NCI-H2227 treated with DMSO at 0.1 percent for 48 hours (cell line): ENCODE measurements at regions not wholly inside any gene's neighbourhood (a gene's known extent, or its start where the extent isn't known, plus 50 kb on each side); places are given as distances from the start of the nearest gene placed in this dataset.
A peak's percentile ranks its signal among the peaks of the same experiment; 100 is the strongest.

ENCODE experiments used
- DNase-seq: peaks from one replicate; lab custom pipeline; 2025; lab: John Stamatoyannopoulos, UW

DNA sequence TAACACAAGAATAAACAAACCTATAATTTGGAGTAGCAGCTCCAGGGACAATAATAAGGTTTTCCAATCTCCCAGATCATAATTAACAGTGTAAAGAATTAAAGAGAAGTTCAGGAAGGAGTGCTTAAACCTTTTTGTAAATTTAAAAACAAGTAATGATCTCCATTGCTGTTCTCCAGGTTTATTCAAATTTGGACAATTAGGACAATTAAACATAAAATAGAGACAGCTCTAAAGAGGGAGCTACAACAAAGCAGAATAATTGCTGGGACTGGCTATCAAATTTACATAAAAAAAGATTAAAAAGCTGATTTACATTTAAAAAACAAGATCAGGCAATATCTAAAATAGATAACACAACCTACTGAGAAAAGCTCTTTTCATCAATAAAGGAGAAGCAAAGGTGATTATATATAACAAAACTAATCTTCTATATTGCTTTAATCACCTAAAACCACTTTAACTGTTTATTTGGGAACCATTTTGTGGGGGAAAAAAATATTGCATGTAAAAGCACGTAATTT is 80.1 kb upstream of the CREB1 start:
- no peak for DNase-seq

DNA sequence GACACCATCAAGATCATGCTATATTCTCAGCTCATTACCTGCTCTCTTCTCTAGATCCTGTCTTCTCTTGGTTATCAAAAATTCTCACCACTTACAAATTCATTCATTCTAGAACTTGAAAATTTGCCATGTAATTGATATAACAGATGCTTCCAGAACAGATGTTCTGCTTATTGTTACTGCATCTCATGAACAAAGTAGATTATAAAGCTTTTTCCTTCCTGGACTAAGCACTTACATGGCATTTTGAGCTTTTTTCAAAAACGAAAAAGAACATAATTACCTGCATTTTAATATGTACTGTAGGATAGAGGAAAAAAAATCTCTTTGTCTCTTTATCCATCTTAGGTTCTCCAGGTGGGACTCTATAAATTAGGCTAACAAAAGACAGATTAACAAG is 79.6 kb upstream of the CREB1 start:
- no peak for DNase-seq

DNA sequence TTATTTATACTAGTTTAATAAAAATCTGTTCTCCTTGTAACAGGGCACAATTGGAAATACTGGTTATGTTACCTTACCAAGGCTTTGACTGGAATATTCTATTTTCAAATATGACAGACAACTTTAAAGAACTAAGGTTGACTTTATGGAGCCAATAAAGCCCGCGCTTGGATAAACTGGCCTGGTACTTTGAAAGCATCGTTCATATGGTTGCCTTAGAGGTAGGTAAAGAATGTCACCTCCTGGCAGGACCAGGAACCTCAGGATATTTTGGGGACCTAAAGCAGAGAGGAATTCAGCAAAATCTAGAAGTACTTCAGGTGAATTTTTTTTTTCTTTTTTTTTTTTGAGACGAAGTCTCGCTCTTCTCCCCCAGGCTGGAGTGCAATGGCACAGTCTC is 71.2 kb upstream of the CREB1 start:
- DNase-seq: no peak

DNA sequence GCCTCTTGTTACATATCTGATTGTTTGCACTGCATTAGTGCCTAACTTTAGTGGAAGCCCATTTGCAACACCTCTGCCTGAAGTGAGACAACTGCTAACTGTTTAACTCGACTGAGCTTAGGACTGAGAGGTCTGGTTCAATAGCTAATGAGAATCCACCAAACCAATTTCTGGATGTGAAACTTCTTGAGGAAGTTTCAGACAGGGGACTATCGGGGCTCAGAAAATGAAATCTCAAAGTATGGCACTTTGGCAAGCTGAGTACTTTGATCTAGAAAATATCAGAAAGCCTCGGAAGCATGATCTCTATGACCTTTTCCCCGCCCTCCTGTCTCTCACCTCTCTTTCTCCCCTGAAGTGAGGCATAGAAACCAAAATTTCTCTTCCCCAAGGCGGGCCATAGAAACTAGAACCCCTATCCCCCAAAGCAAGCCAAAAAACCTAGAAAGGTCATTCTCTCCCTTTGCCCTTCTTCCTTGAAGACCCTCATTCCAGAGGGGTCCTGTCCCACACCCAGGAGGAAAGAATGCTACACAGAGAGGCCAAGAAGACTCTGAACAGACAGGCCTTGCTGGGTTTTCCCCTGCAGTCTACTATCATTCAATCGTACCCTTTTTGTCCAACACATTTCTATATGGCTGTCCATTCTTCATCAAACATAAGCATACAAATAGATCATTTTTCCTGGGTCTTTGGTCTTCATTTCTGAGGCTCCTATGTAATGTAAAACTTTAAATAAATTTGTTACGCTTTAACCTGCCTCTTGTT is 69.6 kb upstream of the CREB1 start:
- DNase-seq: no peak

- DNase-seq: no peak
These were observed 66.3 kb upstream of the CREB1 start for GRCh38 chr2:207463433-207463832.

DNA sequence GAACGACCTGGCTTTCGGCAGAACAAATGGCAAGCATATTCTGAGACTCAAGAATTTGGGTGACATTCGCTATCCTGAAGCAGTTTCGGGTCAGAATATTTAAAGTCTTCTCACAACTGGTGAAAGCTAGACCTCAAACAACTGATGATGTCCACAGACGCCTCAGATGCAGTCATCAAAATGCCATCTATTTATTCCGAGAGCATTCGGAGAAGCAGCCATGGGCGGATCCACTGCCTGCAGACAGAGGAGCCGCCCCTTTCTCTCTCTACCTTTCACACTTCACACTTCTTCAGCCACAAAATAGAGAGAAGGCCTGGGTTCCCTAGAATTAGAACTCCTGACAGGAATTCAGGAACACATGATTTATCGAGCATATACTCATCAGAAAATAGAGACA is 65.8 kb upstream of the CREB1 start:
- DNase-seq: no peak

DNA sequence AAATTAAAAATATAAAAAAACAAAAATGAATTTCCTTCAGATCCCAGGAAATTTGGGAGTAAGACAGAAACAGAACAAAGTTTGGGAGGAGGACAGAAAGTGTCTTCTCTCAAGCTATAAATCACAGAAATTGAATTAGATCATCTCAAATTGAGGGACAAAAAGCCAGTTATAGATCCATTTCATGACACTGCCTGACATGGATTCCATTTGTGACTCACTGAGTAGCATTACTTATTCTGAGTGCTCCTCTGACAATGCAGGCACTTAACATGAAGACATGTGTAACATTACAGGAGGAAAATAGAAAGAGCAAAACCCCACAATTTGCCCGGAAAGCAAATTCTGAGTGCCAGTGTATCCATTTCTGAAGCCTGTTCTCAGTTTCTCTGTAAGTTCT is 63.9 kb upstream of the CREB1 start:
- no peak for DNase-seq

DNA sequence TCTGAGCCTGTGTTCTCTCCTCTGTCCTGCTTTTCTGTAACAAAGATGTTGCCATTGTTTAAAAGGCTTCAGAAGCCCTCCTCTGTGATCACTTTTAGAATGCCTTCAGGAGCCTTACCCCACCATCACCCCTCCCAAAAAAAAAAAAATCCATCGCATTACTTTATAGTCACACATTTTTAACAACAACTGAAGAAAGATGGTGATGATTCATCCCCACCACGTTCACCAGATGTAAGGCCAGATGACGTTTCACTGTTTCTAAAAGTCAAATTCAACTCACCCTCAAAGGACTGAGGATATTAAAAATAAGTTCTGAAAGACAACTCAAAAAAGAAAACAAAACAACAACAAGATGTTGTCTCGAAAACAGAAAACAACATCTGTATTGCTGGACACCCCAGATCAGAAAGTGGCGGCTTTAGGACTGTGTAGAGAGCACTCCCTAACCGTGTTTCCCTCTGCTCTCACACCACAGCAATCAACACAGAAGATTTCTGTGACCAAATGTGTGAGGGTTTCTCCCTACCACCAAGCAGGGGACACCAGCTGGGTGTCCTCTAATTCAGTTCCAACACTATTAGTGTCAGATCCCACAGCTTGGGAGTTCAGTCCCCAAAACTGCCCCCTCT is 61.9 kb upstream of the CREB1 start:
- DNase-seq: no peak

DNA sequence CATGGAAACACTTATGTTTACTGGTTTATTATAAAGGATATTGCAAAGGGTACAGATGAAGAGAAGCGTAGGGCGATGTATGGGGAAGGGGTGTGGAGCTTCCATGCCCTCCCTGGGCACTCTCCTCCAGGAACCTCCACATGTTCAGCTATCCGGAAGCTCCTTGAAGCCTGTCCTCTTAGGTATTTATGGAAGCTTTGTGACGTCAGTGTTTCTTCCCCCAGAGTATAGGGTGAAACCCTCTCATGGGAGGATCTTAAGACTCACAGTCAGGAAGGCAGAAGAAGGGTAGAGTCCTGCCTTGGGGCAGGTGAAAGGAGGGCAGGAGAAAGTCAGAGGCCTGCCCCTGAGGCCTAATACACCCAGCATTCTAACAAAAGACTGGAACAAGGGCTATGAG is 61.3 kb upstream of the CREB1 start:
- no peak for DNase-seq

DNA sequence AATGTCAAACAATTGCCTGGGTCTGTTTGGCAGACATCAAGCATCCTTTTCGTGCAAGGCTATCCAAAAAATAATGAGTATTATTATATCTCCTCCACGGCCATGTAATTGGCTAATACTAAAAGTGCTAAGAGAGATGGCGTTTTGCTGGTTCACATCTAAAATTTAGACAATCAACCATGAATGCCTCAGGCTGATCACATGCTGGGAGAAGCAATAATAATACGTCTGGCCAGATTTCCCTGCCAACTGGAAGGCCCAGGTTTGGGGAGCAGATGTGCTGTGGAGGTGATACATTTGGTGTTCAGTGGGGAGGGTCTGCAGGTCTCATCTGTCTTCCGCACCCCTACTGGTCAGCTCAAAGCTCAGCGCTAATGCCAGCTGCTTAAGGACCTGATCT is 60.3 kb upstream of the CREB1 start:
- peak; percentile 90 for DNase-seq

DNA sequence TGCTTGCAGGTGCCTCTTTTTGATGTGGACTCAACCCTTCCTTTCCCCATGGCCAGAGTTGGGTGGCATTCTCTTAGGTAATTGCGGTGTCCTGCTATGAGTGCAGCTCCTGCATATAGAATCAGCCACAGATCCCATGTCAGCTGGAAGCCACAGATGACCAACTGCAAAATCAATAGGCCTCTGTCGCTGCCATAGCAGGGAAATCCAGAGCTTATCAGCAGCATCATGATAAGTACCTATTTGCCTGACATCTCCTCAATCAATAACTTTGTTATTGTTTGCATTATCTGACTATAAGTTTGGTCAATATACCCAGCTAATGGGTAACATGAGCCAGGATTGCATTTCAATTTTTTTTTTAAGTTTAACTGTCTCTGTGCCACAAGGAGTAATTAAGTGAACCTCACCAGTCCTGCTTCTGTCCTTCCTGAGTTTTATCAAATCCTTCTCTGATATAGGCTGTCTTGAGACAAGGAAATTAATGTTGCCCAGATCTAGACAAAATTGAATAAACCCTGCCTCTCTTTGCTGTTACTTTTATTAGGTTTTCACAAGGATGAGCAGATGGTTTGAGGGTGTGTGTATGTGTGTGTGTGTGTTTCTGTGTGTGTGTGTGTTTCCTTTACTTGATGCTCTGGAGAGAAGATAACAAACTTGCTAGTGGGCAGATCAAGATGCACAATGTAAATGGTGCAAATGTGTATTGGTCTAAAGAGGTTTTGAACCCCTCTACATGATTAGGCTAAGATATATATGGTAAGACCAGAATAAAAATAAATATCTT is 59.6 kb upstream of the CREB1 start:
- no peak for DNase-seq

GRCh38 chr2:207471261-207471660 is 58.5 kb upstream of the CREB1 start:
- DNase-seq: no peak

GRCh38 chr2:207472343-207473048 is 57.3 kb upstream of the CREB1 start:
- no peak for DNase-seq

DNA sequence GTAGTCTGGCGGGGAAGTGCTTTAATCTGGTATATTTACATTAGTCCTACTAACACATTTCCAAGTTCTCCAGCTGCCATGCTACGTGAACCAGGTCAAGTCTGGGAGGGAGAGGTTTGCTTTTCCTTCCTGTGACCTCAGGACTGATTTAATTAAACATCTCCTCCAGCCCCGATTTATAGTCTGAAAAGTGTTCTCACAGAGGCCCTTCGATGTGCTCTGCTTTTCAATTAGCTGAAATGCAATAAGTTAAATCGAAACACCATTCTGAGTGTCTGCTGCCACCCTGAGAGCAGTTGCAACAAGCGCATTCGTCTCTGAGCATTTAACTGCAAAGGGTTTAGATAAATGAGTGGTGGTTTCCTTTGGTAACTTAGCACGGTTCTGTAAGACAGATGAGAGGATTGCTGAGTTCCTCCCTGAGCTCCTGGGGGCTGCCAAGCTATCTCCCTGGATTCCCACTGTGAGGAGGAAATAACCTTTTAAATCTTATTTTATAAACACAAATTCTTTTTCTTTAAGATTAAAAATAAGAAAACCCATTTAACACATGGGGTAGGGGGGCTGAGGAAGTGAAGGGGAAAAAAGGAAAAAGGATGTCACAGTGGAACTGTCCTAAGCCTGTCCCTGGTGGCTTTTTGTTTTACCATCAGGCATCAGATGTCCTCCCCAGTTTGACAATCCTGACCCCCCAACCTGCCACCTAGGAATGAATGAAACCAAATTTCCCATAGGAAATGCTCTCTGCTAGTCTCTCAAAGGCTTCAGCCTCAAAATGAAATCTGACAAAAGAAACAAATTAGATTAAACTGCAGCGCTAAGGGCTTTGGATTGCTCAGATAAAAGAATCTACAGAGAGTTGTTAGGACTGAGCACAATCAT is 56.5 kb upstream of the CREB1 start:
- DNase-seq: peak; percentile 64

GRCh38 chr2:207473931-207474235 is 55.9 kb upstream of the CREB1 start:
- DNase-seq: no peak

DNA sequence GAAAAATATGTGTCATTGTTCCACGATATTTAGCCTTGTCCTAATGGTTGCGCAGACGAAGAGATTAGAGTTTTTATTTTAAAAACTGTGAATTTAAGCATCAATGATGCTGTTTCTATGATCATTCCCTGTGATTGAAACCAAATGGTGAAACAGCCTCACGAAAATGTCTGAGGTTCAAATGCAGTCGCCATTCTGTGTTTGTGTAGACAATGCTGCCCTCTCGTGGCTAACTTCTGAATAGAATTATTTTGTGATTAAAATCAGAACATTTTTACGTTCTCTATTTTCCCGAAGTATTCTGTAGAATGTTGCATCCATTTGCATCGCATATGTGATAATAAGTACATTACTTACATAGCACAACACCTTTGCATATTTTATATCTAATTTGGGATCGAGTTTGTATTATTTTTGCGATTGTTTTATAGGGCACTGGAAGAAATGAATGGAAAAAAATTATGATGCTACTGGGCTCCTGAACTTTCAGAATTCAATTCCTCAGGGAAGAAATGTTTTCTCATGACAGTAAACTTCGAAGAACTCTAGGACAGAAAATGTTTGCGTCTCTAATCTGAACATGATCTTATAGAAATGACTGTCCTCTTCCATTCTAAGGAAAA is 54.8 kb upstream of the CREB1 start:
- DNase-seq: peak; percentile 88

DNA sequence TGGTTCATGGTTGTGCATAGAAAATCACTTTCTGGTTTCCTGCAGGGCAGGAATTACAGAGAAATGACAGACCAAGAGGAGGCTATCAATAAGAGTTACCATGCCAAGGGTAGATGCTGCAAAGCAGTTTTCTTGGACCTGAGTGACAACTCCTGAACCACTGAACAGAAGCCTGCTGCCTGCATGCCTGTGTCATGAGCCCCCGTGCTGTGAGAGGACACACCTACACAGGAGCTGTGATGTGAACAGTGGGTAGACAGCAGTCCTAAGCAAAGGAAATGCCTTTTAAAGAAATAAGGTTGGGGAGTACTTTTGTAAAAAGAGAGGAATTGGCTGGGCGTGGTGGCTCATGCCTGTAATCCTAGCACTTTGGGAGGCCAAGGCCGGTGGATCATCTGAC is 54.2 kb upstream of the CREB1 start:
- DNase-seq: peak; percentile 32

DNA sequence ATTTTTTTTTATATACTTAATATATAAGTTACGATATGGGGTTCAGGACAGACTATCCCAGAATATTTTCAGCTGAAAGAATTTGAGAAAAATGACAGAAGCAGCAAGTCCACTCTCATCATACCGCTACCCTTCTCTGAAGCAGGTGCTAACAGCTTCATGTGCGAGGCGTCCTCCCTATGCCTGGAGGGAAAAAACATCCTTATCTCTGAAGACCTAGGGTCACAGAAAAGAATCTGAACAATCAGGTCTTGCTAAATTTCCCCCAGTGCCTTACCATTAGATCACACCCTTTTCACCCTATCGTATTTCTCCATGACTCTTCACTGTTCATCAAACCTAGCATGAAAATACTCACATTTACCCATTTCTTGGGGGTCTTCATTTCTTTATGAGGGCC is 51.9 kb upstream of the CREB1 start:
- DNase-seq: no peak

DNA sequence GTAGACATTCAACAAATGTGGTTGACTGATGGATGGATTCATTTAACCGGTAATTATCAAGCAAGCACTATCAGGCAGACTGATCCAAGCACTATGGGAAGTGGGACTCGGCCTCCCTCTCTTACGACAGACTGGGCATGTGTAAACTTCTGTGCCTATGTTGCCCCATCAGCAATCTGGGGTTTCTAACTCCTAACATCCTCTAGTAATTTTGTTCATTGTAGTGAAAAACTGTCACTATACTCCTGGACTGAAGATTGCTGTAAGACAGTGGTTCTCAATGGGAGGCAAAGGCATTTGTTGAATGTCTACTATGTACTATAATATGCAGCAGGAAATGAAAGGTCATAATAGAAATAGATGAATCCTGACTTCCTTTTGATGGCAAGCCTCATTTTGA is 51.2 kb upstream of the CREB1 start:
- no peak for DNase-seq

GRCh38 chr2:207479198-207479785 is 50.5 kb upstream of the CREB1 start:
- no peak for DNase-seq
